H9 (cell line): ENCODE measurements at regions not wholly inside any gene's neighbourhood (a gene's known extent, or its start where the extent isn't known, plus 50 kb on each side); places are given as distances from the start of the nearest gene placed in this dataset.

Source experiments
- DNase-seq: peaks from one replicate; pipeline ENCODE4 v3.0.0-alpha.2; 2017
- H2AFZ ChIP-seq: one replicate; pipeline ENCODE4 v1.6.1; 2013; ENCODE audit warnings: mild to moderate bottlenecking, low read length, control low read depth, moderate library complexity
- H2AK5ac ChIP-seq: 2 replicates; pipeline ENCODE4 v1.6.1; 2013; ENCODE audit warnings: low read length, control low read depth, mixed read lengths; ENCODE audit not compliant: insufficient read length
- H2BK120ac ChIP-seq: one replicate; pipeline ENCODE4 v1.6.1; 2013; ENCODE audit warnings: low read depth, mild to moderate bottlenecking, low read length, control low read depth, inconsistent platforms; ENCODE audit not compliant: poor library complexity, severe bottlenecking
- H2BK12ac ChIP-seq: 2 replicates; pipeline ENCODE4 v1.6.1; 2013; ENCODE audit warnings: low read length, control low read depth, mixed read lengths, low read depth; ENCODE audit not compliant: insufficient read length
- H2BK15ac ChIP-seq: 2 replicates; pipeline ENCODE4 v1.6.1; 2013; ENCODE audit warnings: low read depth, low read length, control low read depth
- H2BK20ac ChIP-seq: one replicate; pipeline ENCODE4 v1.6.1; 2013; ENCODE audit warnings: low read depth, mild to moderate bottlenecking, low read length, control low read depth, inconsistent platforms; ENCODE audit not compliant: poor library complexity, severe bottlenecking
- H2BK5ac ChIP-seq: 2 replicates; pipeline ENCODE4 v1.6.1; 2013; ENCODE audit warnings: low read length, control low read depth, mixed read lengths; ENCODE audit not compliant: insufficient read length
- H3K14ac ChIP-seq: 2 replicates; pipeline ENCODE4 v1.6.1; 2013; ENCODE audit warnings: low read length, control low read depth; ENCODE audit not compliant: insufficient read depth
- H3K18ac ChIP-seq: 2 replicates; pipeline ENCODE4 v1.6.1; 2013; ENCODE audit warnings: low read depth, mild to moderate bottlenecking, mixed read lengths, low read length, control low read depth; ENCODE audit not compliant: insufficient read length
- H3K23ac ChIP-seq: 2 replicates; pipeline ENCODE4 v1.6.1; 2013; ENCODE audit warnings: low read length, control low read depth, mixed read lengths, low read depth; ENCODE audit not compliant: insufficient read length
- H3K23me2 ChIP-seq: 2 replicates; pipeline ENCODE4 v1.6.1; 2013; ENCODE audit warnings: low read depth, mild to moderate bottlenecking, mixed read lengths, low read length, control low read depth; ENCODE audit not compliant: insufficient read length, poor library complexity, severe bottlenecking
- H3K27ac ChIP-seq: 2 replicates; pipeline ENCODE4 v1.5.1; 2013; ENCODE audit warnings: low read length, control low read depth, mixed read lengths, low read depth; ENCODE audit not compliant: insufficient read length
- H3K27me3 ChIP-seq: 2 replicates; pipeline ENCODE4 v1.6.1; 2013; ENCODE audit warnings: low read length, control low read depth, inconsistent platforms; ENCODE audit not compliant: insufficient read depth
- H3K4ac ChIP-seq: 2 replicates; pipeline ENCODE4 v1.6.1; 2013; ENCODE audit warnings: low read depth, mild to moderate bottlenecking, control low read depth, inconsistent platforms, low read length, moderate library complexity
- H3K4me1 ChIP-seq: 2 replicates; pipeline ENCODE4 v1.6.1; 2013; ENCODE audit warnings: low read length, control low read depth, inconsistent platforms; ENCODE audit not compliant: insufficient read depth
- H3K4me2 ChIP-seq: 2 replicates; pipeline ENCODE4 v1.6.1; 2013; ENCODE audit warnings: low read length, control low read depth, mixed read lengths; ENCODE audit not compliant: insufficient read length, insufficient read depth
- H3K56ac ChIP-seq: 2 replicates; pipeline ENCODE4 v1.6.1; 2013; ENCODE audit warnings: low read depth, mild to moderate bottlenecking, mixed read lengths, low read length, control low read depth; ENCODE audit not compliant: insufficient read length
- H3K79me1 ChIP-seq: 2 replicates; pipeline ENCODE4 v1.6.1; 2013; ENCODE audit warnings: low read depth, mild to moderate bottlenecking, moderate library complexity, low read length, control low read depth, inconsistent platforms; ENCODE audit not compliant: insufficient read depth, poor library complexity, severe bottlenecking
- H3K79me2 ChIP-seq: 2 replicates; pipeline ENCODE4 v1.6.1; 2013; ENCODE audit warnings: low read length, control low read depth, inconsistent platforms; ENCODE audit not compliant: insufficient read depth
- H3K9ac ChIP-seq: 2 replicates; pipeline ENCODE4 v1.6.1; 2013; ENCODE audit warnings: low read length, control low read depth, mixed read lengths; ENCODE audit not compliant: insufficient read length; ENCODE audit errors: extremely low read depth
- H3K9me3 ChIP-seq: one replicate; pipeline ENCODE4 v1.6.1; 2013; ENCODE audit warnings: low read depth, low read length, inconsistent platforms; ENCODE audit not compliant: control insufficient read depth
- H3T11ph ChIP-seq: one replicate; pipeline ENCODE4 v1.6.1; 2013; ENCODE audit warnings: mild to moderate bottlenecking, low read length, control low read depth, inconsistent platforms
- H4K20me1 ChIP-seq: one replicate; pipeline ENCODE4 v1.6.1; 2013; ENCODE audit not compliant: control insufficient read depth, insufficient read length, insufficient read depth
- H4K5ac ChIP-seq: 2 replicates; pipeline ENCODE4 v1.6.1; 2013; ENCODE audit warnings: low read depth, mild to moderate bottlenecking, mixed read lengths, low read length, control low read depth; ENCODE audit not compliant: insufficient read length
- H4K8ac ChIP-seq: replicated peaks from 2 replicates; pipeline ENCODE4 v1.6.1; 2013; ENCODE audit warnings: low read length, control low read depth, mixed read lengths, low read depth; ENCODE audit not compliant: insufficient read length
- H4K91ac ChIP-seq: 2 replicates; pipeline ENCODE4 v1.6.1; 2013; ENCODE audit warnings: low read depth, mild to moderate bottlenecking, moderate library complexity, mixed read lengths, low read length, control low read depth; ENCODE audit not compliant: insufficient read length
- H3K27ac Mint-ChIP-seq, 3 experiments: 2 replicates in 2 of 3; 3 replicates in 1 of 3; pipeline ENCODE4 v1.8.0; 2020 to 2021; ENCODE audit warnings: mixed read lengths in 3 of 3, mild to moderate bottlenecking in 1 of 3, moderate library complexity in 1 of 3
- H3K27me3 Mint-ChIP-seq: 2 replicates; pipeline ENCODE4 v1.8.0; 2021; ENCODE audit warnings: low read depth, mild to moderate bottlenecking, moderate library complexity, mixed read lengths
- H3K36me3 Mint-ChIP-seq, 3 experiments: 2 replicates in 2 of 3; 3 replicates in 1 of 3; pipeline ENCODE4 v1.8.0; 2020 to 2021; ENCODE audit warnings: low read depth in 3 of 3, mixed read lengths in 3 of 3; ENCODE audit not compliant: insufficient read depth in 1 of 3
- H3K4me1 Mint-ChIP-seq, 2 experiments: 2 replicates each; pipeline ENCODE4 v1.8.0; 2020; ENCODE audit warnings: mixed read lengths in 2 of 2
- H3K4me3 Mint-ChIP-seq, 2 experiments: 2 replicates in 1 of 2; 3 replicates in 1 of 2; pipeline ENCODE4 v1.8.0; 2020 to 2021; ENCODE audit warnings: mild to moderate bottlenecking in 2 of 2, mixed read lengths in 2 of 2, moderate library complexity in 1 of 2
- H3K9me3 Mint-ChIP-seq, 2 experiments: 2 replicates in 1 of 2; 3 replicates in 1 of 2; pipeline ENCODE4 v1.8.0; 2020; ENCODE audit warnings: mild to moderate bottlenecking in 2 of 2, mixed read lengths in 2 of 2, moderate library complexity in 1 of 2
- CTCF ChIP-seq: fragments of 200-600 bp; sonication (generic); conservative IDR thresholded peaks from 3 replicates; pipeline ENCODE4 v1.8.0; 2021; ENCODE audit warnings: antibody characterized with exemption, mild to moderate bottlenecking
- WGBS: extraction: QIAGEN DNeasy Blood & Tissue Kit; methylation state at CpG from one replicate; pipeline ENCODE4 v1.1.7; 2013; ENCODE audit warnings: missing lambda C conversion rate, low lambda C conversion rate, mixed read lengths; ENCODE audit not compliant: insufficient read length; ENCODE audit errors: extremely low coverage; 5-methylcytosine and 5-hydroxymethylcytosine counted together

GRCh38 chr10:118965645-118966044, 63.9 kb upstream of the NANOS1 start:
- Histone ChIP-seq H4K8ac (no peak overlapping the region), H2BK12ac (no peak overlapping the region), H3K4me2 (no peak overlapping the region), H2AK5ac (no peak overlapping the region), H3K9me3 (no peaks in the 10 kb centered on the region), H3K79me2 (no peaks in the 10 kb centered on the region), H3K27ac (no peak overlapping the region), H3K4me1 (no peaks in the 10 kb centered on the region), H3K18ac (no peak overlapping the region), H4K20me1 (no peaks in the 10 kb centered on the region), H4K5ac (no peak overlapping the region), H3K23ac (no peak overlapping the region), H3K14ac (no peak overlapping the region), H3K23me2 (no peaks in the 10 kb centered on the region), H4K91ac (no peak overlapping the region), H3K79me1 (no peaks in the 10 kb centered on the region), H2BK15ac (no peak overlapping the region), H2BK120ac (no peak overlapping the region), H3T11ph (no peak overlapping the region), H3K27me3 (no peaks in the 10 kb centered on the region), H3K56ac (no peak overlapping the region), H2BK5ac (no peak overlapping the region), H2BK20ac (no peak overlapping the region), H3K9ac (no peak overlapping the region), H3K4ac (no peak overlapping the region), H2AFZ (no peak overlapping the region)
- H3K27ac Mint-ChIP-seq: no peak overlapping the region
- no CpG with 5 or more reads among the region's 9 CpGs for WGBS
- TF ChIP-seq CTCF: no peak
- H3K36me3 Mint-ChIP-seq: no peaks in the 10 kb centered on the region
- H3K4me3 Mint-ChIP-seq: no peak overlapping the region
- peaks cover 1% of the 10 kb centered on the region; the same call in 1 of the 2 replicates for H3K27me3 Mint-ChIP-seq
- H3K4me1 Mint-ChIP-seq: peaks cover 7 to 9% of the 10 kb centered on the region in 2 experiments
- H3K9me3 Mint-ChIP-seq: no peaks in the 10 kb centered on the region; a peak in 1 of 5 replicates
- peak; percentile 20 for DNase-seq
